GM19025 (cell line): ENCODE measurements at regions not wholly inside any gene's neighbourhood (a gene's known extent, or its start where the extent isn't known, plus 50 kb on each side); places are given as distances from the start of the nearest gene placed in this dataset.
"Not testable (repeated sequence)": the region's sequence is repeated elsewhere in the genome, so short reads cannot be mapped to it uniquely, and the experiment has no call there.

Source experiments
- ATAC-seq: cut with Tn5 transposase; IDR thresholded peaks from one replicate; pipeline ENCODE4 v1.9.1; 2021; ENCODE audit warnings: mild to moderate bottlenecking, low read depth, moderate library complexity; ENCODE audit not compliant: unreplicated experiment

GRCh38 chr16:64276646-64277045 lies 845.2 kb downstream of the CDH11 start:
- no peak for ATAC-seq

- ATAC-seq, result no peak
Measured at GRCh38 chr16:64272028-64272427, 849.8 kb downstream of the CDH11 start.

DNA sequence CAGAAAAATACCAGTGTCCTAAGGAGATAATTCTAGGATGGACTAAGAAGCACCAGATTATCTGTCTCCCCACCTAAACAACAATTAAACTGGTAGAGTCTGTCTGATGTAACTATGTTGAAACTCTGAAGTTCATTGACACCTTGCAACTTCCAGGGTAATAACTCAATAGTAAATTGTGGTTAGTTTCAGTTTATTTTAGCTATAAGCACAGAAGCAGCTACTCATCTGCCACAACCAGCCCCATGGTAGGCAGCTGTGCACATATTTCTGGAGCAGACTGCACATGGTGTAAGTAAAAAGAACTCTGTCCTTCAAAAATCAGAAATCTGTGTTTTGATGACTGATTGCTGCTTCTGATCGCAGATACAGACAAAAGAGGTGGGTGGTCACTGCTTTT lies 852.1 kb downstream of the CDH11 start:
- ATAC-seq, result no peak

DNA sequence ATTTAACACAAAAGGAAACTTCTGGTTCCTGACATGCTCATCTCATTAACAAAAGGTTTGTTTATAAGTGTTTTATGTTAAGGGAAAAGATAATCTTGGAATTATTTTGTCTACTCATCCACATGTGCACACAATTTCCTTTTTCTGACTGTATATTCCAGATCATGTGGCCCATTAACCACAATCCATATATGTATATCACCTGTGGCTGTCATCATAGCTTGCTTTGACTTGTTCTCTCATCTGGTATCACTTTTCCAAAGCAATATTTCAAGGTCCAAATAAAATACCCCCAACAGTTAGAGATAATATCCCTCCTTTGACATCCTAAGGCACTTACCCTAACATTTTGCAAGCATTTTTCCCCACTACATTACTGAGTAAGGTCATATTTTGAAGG lies 856.1 kb downstream of the CDH11 start:
- no peak for ATAC-seq

- not testable (repeated sequence) for ATAC-seq
Measured at GRCh38 chr16:64260631-64261401, 861.0 kb downstream of the CDH11 start.

DNA sequence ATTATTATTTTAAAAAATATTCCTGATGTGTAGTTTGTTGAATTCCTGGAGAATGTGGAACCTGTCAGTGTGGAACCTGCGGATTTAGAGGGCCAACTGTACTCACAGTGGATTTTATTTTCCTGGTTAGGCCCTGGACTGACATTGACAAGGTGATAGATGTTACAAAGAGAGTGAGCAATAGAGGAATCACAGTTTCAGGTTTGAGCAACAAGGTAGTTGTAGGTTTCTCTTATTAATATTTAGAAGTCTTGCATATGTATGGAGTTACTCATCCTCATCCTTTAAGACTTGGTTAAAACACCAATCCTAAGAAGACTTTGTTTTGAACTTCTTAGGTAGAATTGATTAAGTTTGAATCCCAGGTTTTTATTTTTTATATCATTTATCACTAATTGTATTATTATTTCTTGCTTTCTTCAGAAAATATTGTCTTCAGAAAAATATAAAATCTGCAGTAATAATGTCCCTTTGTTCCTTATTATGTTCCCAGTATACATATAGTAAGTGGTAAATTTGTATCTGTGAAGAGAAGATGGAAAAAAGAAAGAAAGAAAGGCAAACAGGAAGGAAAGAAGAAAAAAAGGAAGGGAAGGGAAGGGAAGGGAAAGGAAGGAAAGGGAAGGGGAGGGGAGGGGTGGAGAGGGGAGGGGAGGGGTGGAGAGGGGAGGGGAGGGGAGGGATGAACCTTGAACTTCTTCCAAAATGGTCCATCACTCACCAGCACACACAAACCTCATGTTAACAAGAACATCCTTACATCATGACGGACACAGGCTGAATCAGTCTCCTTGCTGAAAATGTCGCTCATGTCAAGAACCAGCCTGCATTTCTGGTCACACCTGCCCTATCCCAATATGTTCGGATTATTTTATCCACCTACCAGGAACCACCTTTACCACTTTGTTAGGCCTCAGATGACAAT lies 867.2 kb downstream of the CDH11 start:
- ATAC-seq, result no peak

- no peak for ATAC-seq
Measured at GRCh38 chr16:64253525-64253924, 868.3 kb downstream of the CDH11 start.

DNA sequence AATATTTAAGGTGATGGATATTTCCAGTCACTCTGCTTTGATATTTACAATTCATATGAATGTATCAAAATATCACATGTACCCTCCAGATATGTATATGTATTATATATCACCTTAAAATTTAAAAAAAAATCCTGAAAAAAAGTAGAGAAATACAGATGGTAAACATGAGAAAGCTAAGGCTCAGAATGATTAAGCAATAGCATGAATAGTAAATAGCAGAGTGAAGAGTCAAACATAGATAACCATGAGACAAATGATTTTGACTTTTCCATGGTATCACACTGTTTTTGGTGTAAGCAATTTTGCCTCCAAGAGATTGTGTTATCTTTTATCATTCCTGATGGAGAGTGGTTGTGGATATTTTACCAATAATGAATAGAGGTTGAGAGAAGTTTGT lies 868.8 kb downstream of the CDH11 start:
- ATAC-seq, result no peak

- ATAC-seq, result no peak
Measured at GRCh38 chr16:64251742-64252141, 870.1 kb downstream of the CDH11 start.

GRCh38 chr16:64250866-64251265 lies 871.0 kb downstream of the CDH11 start:
- no peak for ATAC-seq

DNA sequence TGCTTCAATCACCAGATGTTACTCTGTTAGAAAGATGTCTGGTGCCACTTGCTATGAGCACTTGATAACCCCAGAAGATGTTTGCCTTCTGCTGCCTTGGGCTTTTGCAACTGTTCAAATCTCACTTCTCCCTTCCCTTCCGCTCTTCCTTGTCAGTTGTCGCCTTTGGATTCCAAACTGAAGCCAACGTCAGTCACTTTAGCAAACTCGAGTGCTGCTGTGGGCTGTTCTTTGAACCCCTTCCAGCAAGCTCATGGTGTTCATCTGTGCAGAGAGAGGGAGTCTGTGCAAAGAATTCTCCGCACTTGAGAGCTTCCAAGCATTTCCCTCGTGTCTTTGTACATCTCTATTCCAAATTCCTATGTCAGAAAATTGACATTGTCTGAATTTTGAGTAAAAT lies 879.4 kb downstream of the CDH11 start:
- ATAC-seq, result no peak

DNA sequence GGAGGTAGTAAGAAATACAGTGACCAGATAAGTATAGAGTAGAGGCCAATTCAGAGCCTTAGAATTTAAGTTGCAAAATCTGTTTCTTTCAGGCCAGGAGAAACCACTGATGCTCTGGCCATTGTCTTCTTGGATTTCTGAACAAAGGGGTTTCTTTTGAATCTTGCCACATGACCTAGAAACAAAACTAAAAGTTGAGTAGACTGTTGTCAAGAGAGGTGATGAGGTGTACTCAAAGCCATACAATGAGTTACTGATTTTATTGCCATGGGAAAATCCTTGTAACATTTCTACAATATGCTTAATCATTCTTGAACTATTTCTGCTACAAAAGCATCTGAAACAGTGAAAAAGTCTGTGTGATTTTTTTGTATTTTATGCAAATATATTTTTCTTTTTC lies 881.3 kb downstream of the CDH11 start:
- ATAC-seq, result no peak

- ATAC-seq, result no peak
Measured at GRCh38 chr16:64238571-64238970, 883.3 kb downstream of the CDH11 start.

GRCh38 chr16:64236316-64236715 lies 885.5 kb downstream of the CDH11 start:
- ATAC-seq, result no peak

DNA sequence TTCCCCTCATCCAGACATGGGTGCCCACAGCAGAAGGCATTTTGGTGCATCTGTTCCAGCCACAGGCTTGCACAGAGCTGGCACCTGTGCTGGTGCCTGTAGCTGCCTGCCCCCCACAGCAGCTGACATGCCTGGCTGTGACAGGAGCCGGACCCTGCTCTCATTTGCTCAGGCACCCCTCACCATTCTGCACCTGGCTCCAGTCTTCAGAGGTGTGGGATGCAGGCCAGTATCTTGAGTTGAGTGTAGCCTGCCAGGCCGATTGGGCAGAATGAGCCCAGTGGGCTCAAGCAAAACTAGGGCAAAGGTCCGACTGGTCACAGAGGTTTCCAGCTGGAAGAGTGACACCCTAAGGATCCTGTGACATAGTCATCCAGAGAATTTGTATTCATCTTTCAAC lies 887.7 kb downstream of the CDH11 start:
- no peak for ATAC-seq

- no peak for ATAC-seq
Measured at GRCh38 chr16:64225696-64226095, 896.2 kb downstream of the CDH11 start.

DNA sequence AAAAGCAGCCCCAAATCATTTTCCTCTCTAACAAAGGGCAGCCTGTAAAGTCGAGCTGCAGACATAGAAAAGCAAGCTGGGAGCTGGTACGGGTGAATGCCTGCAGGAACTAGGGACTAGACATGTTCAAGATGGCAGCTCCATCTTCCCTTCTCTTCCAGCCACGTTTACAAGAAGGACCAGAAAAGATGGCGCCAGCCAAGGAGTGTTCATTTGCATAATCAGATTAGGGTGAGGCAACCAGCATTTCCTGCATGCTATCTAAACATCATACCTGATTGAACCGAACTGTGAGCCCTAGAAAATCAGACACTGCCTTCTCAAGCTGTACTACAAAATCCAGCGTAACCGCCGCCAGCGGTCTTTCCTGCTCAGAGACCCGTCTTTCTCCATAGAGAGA lies 896.8 kb downstream of the CDH11 start:
- ATAC-seq, result no peak

- ATAC-seq, result no peak
Measured at GRCh38 chr16:64217789-64218535, 903.9 kb downstream of the CDH11 start.

DNA sequence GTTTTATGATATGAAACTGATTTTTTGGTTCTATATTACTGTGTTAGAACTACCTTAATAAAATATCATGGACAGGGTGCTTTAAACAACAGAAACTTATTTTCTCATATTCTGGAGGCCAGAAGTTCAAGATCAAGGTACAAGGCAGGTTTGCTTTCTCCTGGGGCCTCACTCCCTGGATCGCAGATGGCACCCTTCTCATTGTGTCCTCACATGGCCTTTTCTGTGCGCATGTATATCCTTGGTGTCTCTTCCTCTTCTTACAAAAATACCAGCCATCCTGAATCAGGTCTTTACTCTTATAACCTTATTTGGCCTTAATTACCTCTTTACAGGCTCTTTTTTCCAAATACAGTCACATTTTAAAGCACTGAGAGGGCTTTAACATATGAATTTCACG lies 906.1 kb downstream of the CDH11 start:
- no peak for ATAC-seq

GRCh38 chr16:64211331-64211730 lies 910.5 kb downstream of the CDH11 start:
- no peak for ATAC-seq

DNA sequence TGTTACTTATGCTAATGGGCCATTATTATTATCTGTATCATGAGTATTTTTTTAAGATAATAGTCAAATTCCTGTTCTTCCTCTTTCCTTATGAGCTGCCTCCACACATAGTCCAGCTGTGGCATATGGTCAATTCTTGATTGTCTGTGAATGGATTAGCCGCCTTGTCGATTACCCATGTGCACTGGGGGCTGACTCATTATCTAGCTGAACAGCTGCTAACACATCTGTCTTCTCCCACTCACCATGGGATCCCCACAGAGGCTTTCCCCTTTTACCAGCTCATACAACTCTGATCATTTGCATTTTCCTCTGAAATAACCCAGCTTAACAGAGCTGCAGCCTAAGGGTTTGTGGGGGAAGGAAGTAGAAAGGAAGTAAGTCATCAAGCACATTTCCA lies 915.0 kb downstream of the CDH11 start:
- ATAC-seq, result no peak
